ENCODE measurements at regions not wholly inside any gene's neighbourhood (a gene's known extent, or its start where the extent isn't known, plus 50 kb on each side); places are given as distances from the start of the nearest gene placed in this dataset.

DNA sequence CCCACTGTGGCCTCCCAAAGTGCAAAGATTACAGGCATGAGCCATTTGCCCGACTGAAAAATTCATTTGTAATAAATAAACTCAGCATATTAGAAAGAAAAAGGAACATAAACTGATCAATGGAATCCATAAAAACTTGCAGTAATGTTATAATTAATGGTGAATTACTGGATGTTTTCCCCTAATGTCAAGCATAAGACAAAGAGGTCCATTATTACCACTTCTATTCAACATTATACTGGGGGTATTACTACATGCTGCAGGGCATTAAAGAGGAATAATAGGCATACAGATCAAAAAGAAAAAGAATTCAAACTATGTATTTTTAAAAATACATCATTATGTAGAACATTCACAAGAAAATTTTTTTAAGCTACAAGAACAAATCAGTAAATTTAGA, 926.8 kb downstream of the LRFN5 start:
- TF ChIP-seq, protein P1, sequence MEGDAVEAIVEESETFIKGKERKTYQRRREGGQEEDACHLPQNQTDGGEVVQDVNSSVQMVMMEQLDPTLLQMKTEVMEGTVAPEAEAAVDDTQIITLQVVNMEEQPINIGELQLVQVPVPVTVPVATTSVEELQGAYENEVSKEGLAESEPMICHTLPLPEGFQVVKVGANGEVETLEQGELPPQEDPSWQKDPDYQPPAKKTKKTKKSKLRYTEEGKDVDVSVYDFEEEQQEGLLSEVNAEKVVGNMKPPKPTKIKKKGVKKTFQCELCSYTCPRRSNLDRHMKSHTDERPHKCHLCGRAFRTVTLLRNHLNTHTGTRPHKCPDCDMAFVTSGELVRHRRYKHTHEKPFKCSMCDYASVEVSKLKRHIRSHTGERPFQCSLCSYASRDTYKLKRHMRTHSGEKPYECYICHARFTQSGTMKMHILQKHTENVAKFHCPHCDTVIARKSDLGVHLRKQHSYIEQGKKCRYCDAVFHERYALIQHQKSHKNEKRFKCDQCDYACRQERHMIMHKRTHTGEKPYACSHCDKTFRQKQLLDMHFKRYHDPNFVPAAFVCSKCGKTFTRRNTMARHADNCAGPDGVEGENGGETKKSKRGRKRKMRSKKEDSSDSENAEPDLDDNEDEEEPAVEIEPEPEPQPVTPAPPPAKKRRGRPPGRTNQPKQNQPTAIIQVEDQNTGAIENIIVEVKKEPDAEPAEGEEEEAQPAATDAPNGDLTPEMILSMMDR (IDR thresholded peaks at IDR 0.05; ENCODE audit: insufficient read depth, low read depth, low read length), result no peak
- no peak for DNase-seq (ENCODE audit: low read depth)
- no peak overlapping the region for H3K4me3 ChIP-seq (ENCODE audit: low read depth, low read length)

- TF ChIP-seq, protein P1 (IDR thresholded peaks at IDR 0.05; ENCODE audit: insufficient read depth, low read depth, low read length), result no peak
- H3K4me3 ChIP-seq (ENCODE audit: low read depth, low read length), result no peak overlapping the region
- DNase-seq (ENCODE audit: low read depth), result no peak
Measured at GRCh38 chr14:42532194-42532593, 925.5 kb downstream of the LRFN5 start.

- no peak overlapping the region for H3K4me3 ChIP-seq (ENCODE audit: low read depth, low read length)
- TF ChIP-seq, protein P1 (IDR thresholded peaks at IDR 0.05; ENCODE audit: insufficient read depth, low read depth, low read length), result no peak
- no peak for DNase-seq (ENCODE audit: low read depth)
Measured at GRCh38 chr14:42527141-42527540, 920.5 kb downstream of the LRFN5 start.

GRCh38 chr14:42523666-42524065, 917.0 kb downstream of the LRFN5 start:
- TF ChIP-seq, protein P1 (IDR thresholded peaks at IDR 0.05; ENCODE audit: insufficient read depth, low read depth, low read length), result no peak
- no peak overlapping the region for H3K4me3 ChIP-seq (ENCODE audit: low read depth, low read length)
- DNase-seq (ENCODE audit: low read depth), result peak; percentile 17

DNA sequence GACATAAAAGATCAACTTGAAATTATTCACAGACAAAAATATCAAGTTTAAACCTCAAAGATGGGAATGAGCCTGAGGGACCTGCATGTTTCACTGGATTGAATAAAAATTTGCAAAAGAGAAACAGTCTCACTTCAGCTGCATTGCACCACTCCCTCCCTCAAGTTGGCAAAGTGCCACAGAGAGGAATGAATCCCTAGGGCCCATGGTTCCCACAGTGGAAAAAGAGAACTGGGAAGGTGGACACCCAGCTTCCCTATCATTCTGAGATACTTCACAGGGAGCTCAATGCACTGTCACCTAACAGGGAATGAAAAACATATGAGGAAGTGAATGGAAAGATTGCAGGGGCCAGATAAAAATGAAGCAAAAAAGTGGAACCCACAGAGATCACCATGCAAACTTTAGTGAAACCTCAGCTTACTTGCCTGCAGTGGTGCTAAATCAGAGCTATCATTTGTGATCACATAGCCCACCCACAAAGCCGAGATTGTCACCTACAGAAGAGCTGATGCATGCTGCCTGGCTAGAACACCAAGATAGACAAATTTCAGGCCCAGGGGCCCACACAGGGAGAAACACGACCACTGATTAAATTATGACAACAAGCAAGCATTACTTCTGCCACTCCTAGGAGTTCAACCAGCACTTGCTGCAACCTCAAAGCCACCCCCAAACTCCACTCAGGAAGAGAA, 911.3 kb downstream of the LRFN5 start:
- H3K4me3 ChIP-seq (ENCODE audit: low read depth, low read length), result no peak overlapping the region
- TF ChIP-seq, protein P1 (IDR thresholded peaks at IDR 0.05; ENCODE audit: insufficient read depth, low read depth, low read length), result no peak
- DNase-seq (ENCODE audit: low read depth), result no peak

DNA sequence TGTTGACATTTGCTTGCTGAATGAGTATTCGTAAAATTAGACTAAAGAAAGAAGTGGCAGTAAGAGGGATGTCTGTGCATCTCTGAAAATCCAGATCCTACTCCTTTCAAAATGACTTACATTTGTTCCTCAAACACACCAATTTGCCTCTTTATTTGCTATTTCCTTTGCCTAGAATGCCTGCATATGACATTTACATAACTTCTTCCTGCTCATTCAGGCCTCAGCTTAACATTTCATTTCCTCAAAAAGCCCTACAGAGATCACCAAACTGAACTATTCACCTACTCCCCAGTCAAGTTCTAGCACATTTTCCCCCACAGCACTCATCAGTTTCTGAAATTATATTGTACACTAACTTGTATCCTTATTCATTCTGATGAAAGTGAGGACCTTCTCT, 907.2 kb downstream of the LRFN5 start:
- TF ChIP-seq, protein P1 (IDR thresholded peaks at IDR 0.05; ENCODE audit: insufficient read depth, low read depth, low read length), result no peak
- H3K4me3 ChIP-seq (ENCODE audit: low read depth, low read length), result no peak overlapping the region
- no peak for DNase-seq (ENCODE audit: low read depth)

GRCh38 chr14:42510071-42510470, 903.4 kb downstream of the LRFN5 start:
- DNase-seq (ENCODE audit: low read depth), result no peak
- H3K4me3 ChIP-seq (ENCODE audit: low read depth, low read length), result no peak overlapping the region
- TF ChIP-seq, protein P1 (IDR thresholded peaks at IDR 0.05; ENCODE audit: insufficient read depth, low read depth, low read length), result no peak

Measured in fibroblast of villous mesenchyme (primary cell).